ENCODE measurements at regions not wholly inside any gene's neighbourhood (a gene's known extent, or its start where the extent isn't known, plus 50 kb on each side); places are given as distances from the start of the nearest gene placed in this dataset.

GRCh38 chr12:132408626-132409494 lies 79.5 kb upstream of the GALNT9 start:
- DNase-seq, result no peak

- DNase-seq, result no peak
Measured at GRCh38 chr12:132407992-132408391, 78.6 kb upstream of the GALNT9 start.

DNA sequence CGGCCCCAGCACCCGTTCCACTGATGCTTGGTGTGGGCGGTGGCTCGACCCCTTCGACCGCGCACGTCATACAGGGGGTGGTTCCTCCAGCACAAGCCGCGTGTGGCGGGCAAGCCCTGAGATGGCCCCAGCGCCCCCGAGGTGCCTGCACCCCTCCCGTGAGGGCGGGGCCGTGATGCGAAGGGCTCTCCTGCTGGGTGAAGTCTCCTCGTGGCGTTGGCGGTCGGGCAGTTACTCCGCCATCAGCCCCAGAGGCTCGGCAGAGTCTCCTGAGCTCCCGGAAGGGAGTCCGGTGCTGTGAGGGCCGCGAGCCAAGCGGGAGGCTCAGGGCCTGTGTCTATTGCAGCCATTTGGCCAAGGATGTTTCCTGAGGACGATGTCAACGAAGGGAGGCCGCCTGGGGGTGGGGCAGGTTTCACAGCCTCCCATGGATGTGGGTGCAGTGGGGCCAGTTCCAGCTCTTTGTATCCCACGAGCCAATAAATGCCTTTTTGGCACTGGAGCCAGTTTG lies 78.1 kb upstream of the GALNT9 start:
- peak in 1 of 3 donors; percentile 72 for DNase-seq

GRCh38 chr12:132406493-132407450 lies 77.4 kb upstream of the GALNT9 start:
- DNase-seq, result no peak

GRCh38 chr12:132405742-132406251 lies 76.4 kb upstream of the GALNT9 start:
- no peak for DNase-seq

DNA sequence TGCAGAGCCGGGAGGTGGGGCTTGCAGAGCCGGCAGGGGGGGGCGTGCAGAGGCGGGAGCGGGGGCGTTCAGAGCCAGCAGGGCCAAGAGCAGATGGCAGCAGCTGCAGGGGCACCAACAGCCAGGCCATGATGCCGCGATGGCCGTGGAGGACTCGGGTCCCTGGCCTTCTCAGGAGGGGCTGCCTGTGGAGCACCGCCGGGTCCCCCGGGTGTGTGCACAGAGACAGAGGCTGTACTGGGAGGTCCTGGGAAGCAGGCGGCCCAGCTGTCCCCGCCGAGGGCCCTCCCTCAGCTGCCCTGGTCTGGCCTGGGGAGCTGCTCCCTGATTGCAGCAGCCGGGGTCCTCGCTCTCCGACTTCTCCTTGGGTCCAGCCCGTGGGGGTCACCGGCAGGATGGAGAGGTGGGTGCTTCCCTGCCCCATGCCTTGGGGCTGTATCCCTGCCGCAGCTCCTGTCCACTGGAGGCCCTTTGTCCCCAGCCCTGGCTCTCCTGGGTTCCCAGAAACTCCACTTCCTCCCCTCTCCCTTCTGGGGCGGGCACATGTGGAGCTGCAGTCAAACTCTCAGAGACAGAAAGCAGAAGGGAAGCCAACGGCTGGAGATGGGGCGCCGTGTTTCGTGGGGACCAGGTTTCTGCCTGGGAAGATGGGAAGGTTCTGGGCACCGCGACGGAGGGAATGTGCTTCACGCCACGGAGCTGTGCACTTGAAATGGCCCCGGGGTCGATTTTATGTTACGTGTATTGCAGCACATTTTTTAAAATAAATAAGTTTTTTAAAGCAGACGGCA lies 75.8 kb upstream of the GALNT9 start:
- no peak for DNase-seq

DNA sequence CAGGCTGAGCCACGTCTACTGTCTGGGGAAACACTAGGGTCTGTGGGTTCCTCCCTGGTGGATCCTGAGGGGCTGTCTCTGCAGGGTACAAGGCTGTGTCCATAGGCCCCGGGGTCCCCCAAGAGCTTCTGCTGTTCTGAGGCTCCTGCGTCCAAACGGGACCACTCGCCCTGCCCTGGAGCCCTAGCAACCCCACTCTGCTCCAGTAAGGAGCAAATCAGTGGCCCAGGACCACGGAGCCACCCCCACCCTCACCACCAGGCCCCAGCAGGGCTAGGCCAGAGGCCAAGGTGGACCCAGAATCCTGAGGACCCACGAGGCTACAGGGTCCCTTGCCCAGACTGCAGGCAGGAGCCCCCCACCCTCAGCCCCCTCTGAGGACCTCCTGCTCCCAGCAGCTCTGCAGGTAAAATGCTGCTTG lies 75.1 kb upstream of the GALNT9 start:
- DNase-seq, result no peak

DNA sequence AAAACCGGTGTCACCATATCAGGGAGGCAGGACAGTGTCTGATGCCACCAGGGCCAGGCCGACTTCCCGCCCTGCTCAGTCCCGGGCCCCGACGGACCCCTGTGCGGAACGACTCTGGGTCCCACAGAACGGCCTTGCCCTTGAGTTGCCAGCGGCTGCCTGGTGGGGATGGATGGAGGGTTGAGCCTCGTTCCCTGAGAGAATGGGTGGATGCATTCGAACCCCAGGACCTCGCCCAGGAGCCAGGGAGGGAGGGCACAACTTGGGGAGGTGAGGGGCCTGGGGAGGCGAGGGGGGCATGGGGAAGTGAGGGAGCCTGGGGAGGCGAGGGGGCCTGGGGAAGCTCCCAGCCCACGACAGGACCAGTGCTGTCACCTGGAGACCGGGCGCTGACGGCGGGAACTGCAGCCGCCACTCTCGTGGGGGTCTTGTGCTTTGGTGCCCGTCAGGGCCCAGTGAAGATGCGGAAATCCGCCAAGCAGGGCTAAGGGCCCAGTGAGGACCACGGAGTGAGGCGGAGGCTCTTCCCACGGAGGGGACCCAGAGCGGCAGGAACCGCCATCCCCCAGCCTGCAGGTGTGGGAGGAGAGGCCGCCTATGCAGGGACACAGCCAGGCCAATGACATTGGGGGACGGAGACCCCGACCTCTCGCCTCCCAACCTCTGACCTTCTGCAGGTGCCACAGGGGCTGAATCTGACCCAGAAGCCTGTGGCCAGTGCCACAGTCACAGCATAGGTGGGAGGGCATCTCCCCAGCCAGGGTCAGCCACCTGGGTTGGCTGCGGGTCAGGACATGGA lies 74.4 kb upstream of the GALNT9 start:
- no peak for DNase-seq

DNA sequence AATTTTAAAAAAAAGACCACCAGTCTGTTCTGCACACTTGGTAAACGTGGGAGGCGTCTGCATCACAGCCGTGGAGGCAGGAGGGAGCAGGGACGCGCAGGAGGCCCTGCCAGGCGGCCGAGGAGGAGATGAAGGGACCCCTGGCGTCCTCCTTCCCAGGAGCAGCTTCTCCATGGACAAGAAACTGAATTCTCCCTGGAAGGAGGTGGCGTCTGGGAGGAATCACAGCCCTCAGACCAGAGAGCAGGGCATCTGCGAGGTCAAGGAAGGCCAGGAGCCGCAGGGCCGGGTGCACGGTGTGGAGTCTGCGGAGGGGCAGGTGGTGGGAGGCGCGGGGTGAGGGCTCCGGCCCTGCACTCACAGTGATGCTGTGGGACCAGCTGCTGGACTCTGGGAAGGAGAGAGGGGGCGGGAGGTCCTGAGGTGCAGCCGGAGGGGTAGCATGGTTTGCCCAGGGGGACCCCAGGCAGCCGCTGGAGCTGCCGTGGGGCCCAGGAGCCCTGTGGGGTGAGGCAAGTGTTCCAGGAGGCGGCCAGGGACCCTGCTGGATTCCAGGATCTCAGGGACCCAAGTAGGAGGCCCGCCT lies 73.5 kb upstream of the GALNT9 start:
- no peak for DNase-seq

- no peak for DNase-seq
Measured at GRCh38 chr12:132401982-132402381, 72.6 kb upstream of the GALNT9 start.

DNA sequence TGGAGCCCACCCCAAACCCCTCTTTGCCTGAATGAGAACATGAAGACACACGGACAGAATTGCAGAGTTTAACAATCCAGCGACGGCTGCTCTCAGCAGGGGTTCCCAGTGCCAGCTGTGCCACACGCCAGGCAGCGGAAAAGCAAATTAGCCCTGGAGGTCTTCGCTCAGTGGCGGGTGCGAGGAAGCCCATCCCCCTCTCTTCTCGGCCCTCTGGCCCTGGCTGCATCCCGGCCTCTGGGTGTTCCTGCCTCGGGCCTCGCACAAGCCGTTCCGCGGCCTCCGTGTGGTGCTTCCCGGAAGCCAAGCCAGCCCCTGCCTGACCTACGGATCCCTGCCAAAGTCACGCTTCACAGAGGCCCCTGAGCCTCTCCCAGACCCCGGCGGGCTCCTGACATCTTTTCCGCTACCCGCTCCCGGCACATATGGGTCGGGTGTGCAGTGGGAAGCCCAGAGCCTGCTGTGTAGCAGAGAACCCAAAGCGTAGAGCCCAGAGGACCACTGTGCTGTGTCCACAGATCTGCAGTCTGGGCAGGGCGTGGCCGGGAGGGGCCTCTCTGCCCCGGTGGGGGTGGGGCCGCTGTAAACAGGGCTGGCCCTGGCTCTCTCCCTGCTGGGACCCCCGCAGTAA lies 70.7 kb upstream of the GALNT9 start:
- peak in 1 of 3 donors; percentile 80 for DNase-seq

DNA sequence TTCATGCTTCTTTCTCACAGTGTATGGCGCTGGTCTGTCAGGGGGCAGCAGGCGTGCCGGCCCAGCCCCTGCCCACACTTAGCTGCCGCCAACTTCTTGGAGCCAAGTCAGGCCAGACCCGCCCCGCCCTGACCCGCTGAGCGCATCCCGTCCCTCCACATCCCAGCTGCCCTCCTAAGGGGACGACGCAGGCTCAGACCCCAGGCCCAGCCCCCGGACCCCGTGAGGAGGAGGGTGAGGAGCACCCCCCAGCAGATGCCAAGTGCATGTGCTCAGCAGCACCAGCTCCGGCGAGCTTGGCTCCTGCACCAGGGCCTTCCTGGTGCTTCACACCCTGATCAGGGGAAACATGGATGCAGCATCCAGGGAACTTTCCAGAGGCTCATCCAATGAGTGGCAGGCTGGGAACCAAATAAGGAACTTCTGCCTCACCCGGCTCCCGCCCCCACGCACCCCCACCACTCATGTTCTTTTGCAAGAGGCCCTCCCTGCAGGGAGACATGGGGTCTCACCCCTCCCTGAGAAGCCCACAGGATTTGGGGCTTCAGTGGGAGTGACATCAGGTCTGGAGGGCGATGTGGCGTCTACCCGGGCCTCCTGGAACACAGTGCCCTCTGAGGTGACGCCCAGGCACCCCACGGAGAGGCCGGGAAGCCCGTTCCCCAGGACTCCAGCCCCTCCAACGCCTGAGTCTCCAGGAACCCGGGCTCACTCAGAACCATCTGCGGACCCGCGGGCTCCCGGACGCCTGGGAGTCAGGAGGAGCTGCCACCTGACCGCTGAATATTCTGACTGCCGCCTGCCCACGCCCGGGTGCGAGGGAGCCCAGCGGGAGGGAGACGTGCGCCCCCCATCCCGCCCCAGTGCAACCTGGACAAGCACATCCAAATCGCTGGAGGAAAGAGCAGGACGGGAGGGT lies 70.0 kb upstream of the GALNT9 start:
- DNase-seq, result no peak

GRCh38 chr12:132398386-132398991 lies 69.1 kb upstream of the GALNT9 start:
- DNase-seq, result no peak

DNA sequence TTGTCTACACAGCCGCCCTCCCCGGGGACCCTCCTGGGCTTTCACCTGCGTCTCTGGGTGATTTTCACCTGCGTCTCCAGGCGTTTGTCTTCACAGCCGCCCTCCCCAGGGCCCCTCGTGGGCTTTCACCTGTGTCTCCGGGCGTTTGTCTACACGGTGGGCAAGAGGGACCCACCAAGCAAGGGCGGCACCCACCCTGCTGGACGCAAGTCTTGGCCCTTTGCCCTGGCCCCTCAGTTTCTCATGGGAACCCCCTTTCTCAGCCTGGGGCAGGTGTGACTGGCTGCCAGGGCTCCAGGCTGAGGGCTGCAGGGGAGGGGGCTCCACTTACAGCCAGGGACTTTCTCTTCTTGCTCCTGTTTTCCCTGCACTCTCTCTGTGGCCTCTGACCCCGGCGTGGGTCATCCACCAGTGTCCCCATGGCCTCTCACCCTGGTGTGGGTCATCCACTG lies 68.6 kb upstream of the GALNT9 start:
- DNase-seq, result no peak

DNA sequence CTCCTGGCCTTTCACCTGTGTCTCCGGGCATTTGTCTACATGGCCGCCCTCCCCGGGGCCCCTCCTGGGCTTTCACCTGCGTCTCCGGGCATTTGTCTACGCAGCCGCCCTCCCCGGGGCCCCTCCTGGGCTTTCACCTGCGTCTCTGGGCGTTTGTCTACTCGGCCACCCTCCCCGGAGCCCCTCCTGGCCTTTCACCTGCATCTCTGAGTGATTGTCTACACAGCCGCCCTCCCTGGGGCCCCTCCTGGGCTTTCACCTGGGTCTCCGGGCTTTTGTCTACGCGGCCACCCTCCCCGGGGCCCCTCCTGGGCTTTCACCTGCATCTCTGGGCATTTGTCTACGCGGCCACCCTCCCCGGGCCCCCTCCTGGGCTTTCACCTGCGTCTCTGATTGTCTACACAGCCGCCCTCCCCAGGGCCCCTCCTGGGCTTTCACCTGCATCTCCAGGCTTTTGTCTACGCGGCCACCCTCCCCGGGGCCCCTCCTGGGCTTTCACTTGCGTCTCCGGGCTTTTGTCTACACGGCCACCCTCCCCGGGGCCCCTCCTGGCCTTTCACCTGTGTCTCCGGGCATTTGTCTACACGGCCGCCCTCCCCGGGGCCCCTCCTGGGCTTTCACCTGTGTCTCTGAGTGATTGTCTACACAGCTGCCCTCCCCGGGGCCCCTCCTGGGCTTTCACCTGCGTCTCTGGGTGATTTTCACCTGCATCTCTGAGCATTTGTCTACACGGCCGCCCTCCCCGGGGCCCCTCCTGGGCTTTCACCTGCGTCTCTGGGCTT lies 68.0 kb upstream of the GALNT9 start:
- DNase-seq, result no peak

GRCh38 chr12:132396657-132397056 lies 67.3 kb upstream of the GALNT9 start:
- DNase-seq, result no peak

DNA sequence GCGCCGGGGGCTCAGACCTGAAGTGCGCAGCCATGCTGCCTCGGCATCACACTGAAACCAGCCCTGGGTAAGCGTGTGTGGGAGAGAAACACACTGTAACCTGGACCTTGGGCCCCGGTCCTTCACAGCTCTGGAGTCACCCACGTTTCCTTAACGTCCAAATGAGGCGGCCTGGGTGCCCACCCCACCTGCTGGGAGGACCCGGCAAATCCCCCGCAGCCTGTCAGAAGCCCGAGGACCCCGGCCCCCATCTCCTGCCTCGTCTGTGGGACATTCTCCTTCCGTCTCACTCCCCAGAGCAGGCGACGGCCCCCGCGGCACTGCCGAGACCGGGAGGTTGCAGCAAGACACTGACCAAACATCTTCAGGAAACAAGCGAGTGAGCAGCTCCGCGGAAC lies 66.5 kb upstream of the GALNT9 start:
- no peak for DNase-seq
